ENCODE measurements at regions not wholly inside any gene's neighbourhood (a gene's known extent, or its start where the extent isn't known, plus 50 kb on each side); places are given as distances from the start of the nearest gene placed in this dataset.

GRCh38 chr13:22060187-22060586 is 389.3 kb downstream of the FGF9 start:
- no peak for DNase-seq (ENCODE audit: low spot score)

GRCh38 chr13:22061371-22061805 is 390.5 kb downstream of the FGF9 start:
- no peak for DNase-seq (ENCODE audit: low spot score)

GRCh38 chr13:22061806-22062391 is 391.0 kb downstream of the FGF9 start:
- no peak for DNase-seq (ENCODE audit: low spot score)

GRCh38 chr13:22062478-22063205 is 391.8 kb downstream of the FGF9 start:
- DNase-seq (ENCODE audit: low spot score): no peak

GRCh38 chr13:22063416-22064124 is 392.7 kb downstream of the FGF9 start:
- no peak for DNase-seq (ENCODE audit: low spot score)

GRCh38 chr13:22064854-22065620 is 394.2 kb downstream of the FGF9 start:
- DNase-seq (ENCODE audit: low spot score): no peak

GRCh38 chr13:22073718-22074117 is 402.8 kb downstream of the FGF9 start:
- no peak for DNase-seq (ENCODE audit: low spot score)

- DNase-seq (ENCODE audit: low spot score): no peak
Measured at GRCh38 chr13:22074403-22074802, 403.5 kb downstream of the FGF9 start.

- DNase-seq (ENCODE audit: low spot score): no peak
Measured at GRCh38 chr13:22076658-22077057, 405.8 kb downstream of the FGF9 start.

GRCh38 chr13:22077205-22077683 is 406.4 kb downstream of the FGF9 start:
- no peak for DNase-seq (ENCODE audit: low spot score)

- DNase-seq (ENCODE audit: low spot score): no peak
Measured at GRCh38 chr13:22077764-22078163, 406.9 kb downstream of the FGF9 start.

GRCh38 chr13:22079961-22080360 is 409.1 kb downstream of the FGF9 start:
- no peak for DNase-seq (ENCODE audit: low spot score)

GRCh38 chr13:22080832-22081231 is 410.0 kb downstream of the FGF9 start:
- DNase-seq (ENCODE audit: low spot score): no peak

GRCh38 chr13:22081430-22081829 is 410.6 kb downstream of the FGF9 start:
- no peak for DNase-seq (ENCODE audit: low spot score)

- DNase-seq (ENCODE audit: low spot score): no peak
Measured at GRCh38 chr13:22082030-22082429, 411.2 kb downstream of the FGF9 start.

- DNase-seq (ENCODE audit: low spot score): no peak
Measured at GRCh38 chr13:22082437-22083100, 411.7 kb downstream of the FGF9 start.

GRCh38 chr13:22085001-22085400 is 414.1 kb downstream of the FGF9 start:
- no peak for DNase-seq (ENCODE audit: low spot score)

- no peak for DNase-seq (ENCODE audit: low spot score)
Measured at GRCh38 chr13:22086597-22087330, 415.9 kb downstream of the FGF9 start.

- no peak for DNase-seq (ENCODE audit: low spot score)
Measured at GRCh38 chr13:22090106-22090505, 419.2 kb downstream of the FGF9 start.

- DNase-seq (ENCODE audit: low spot score): no peak
Measured at GRCh38 chr13:22091222-22091970, 420.5 kb downstream of the FGF9 start.

All from A172 (cell line).